B cell (primary cell): ENCODE measurements at regions not wholly inside any gene's neighbourhood (a gene's known extent, or its start where the extent isn't known, plus 50 kb on each side); places are given as distances from the start of the nearest gene placed in this dataset.

Source experiments
- ATAC-seq: fragments of 200-7000 bp; cut with Tn5 transposase; one replicate; pipeline ENCODE4 v1.10.0; 2021; ENCODE audit warnings: low read depth, mild to moderate bottlenecking, moderate number of reproducible peaks, moderate library complexity
- CTCF ChIA-PET: fragments of 350-600 bp; sonication (Branson Sonifier 250); formaldehyde crosslinking; loops from one replicate; lab custom pipeline; 2021; ENCODE audit warnings: antibody characterized with exemption, inconsistent platforms; lab: Charles Lee
- POLR2A ChIA-PET: fragments of 350-600 bp; sonication (Branson Sonifier 250); formaldehyde crosslinking; loops from one replicate; lab custom pipeline; 2021; ENCODE audit warnings: antibody characterized with exemption; lab: Charles Lee
- DNase-seq: peaks from one replicate; pipeline ENCODE4 v3.0.0; 2013
- H2AFZ ChIP-seq: 2 replicates; pipeline ENCODE4 v1.6.1; 2012; ENCODE audit warnings: mild to moderate bottlenecking, low read depth, low read length; ENCODE audit not compliant: insufficient read depth, poor library complexity, severe bottlenecking
- H3K27ac ChIP-seq, 2 donors: 1 replicate in 1 of 2; 2 replicates in 1 of 2; pipeline ENCODE4 v1.5.1; 2012 to 2013; ENCODE audit warnings: low read length in 2 of 2, mild to moderate bottlenecking in 2 of 2, moderate library complexity in 1 of 2
- H3K27me3 ChIP-seq, 4 experiments: fragments of 200-600 bp in 1 of 4; sonication (generic) in 1 of 4; replicated peaks in 1 of 4; 1 replicate in 2 of 4; 2 replicates in 2 of 4; pipeline versions ENCODE4 v1.6.1 to v1.7.0; 2013 to 2016; ENCODE audit warnings: low read length in 3 of 4, mild to moderate bottlenecking in 2 of 4, mixed read lengths in 1 of 4, moderate library complexity in 1 of 4; ENCODE audit not compliant: insufficient read depth in 4 of 4, control insufficient read depth in 3 of 4; ENCODE audit errors: control extremely low read depth in 1 of 4
- H3K36me3 ChIP-seq, 2 experiments: replicated peaks in 1 of 2; 1 replicate in 1 of 2; 2 replicates in 1 of 2; pipeline versions ENCODE4 v1.6.1 to v1.7.1; 2013; ENCODE audit warnings: low read length in 1 of 2; ENCODE audit not compliant: insufficient read depth in 2 of 2, control insufficient read depth in 1 of 2; ENCODE audit errors: control extremely low read depth in 1 of 2, extremely low read depth in 1 of 2
- H3K4me1 ChIP-seq, 2 donors: fragments of 200-600 bp in 1 of 2; sonication (generic) in 1 of 2; 1 replicate in 1 of 2; 2 replicates in 1 of 2; pipeline versions ENCODE4 v1.5.1 to v1.6.1; 2013 to 2017; ENCODE audit warnings: low read length in 2 of 2; ENCODE audit not compliant: control insufficient read depth in 2 of 2, insufficient read depth in 2 of 2
- H3K4me2 ChIP-seq: replicated peaks from 2 replicates; pipeline ENCODE3; 2012; ENCODE audit warnings: mild to moderate bottlenecking, low read depth, low read length; ENCODE audit not compliant: poor library complexity, severe bottlenecking
- H3K4me3 ChIP-seq, 5 experiments: fragments of 200-600 bp in 1 of 5; sonication (generic) in 1 of 5; 1 replicate in 3 of 5; 2 replicates in 2 of 5; pipeline versions ENCODE4 v1.5.1 to v1.7.0; 2011 to 2016; ENCODE audit warnings: low read length in 4 of 5, mild to moderate bottlenecking in 4 of 5, low read depth in 2 of 5, control low read depth in 1 of 5, moderate library complexity in 1 of 5; ENCODE audit not compliant: insufficient read depth in 1 of 5; ENCODE audit errors: control extremely low read depth in 1 of 5, extremely low read depth in 1 of 5
- H3K79me2 ChIP-seq: fragments of 200-600 bp; sonication (generic); one replicate; pipeline ENCODE4 v1.6.0; 2016; ENCODE audit warnings: low read length; ENCODE audit not compliant: control insufficient read depth, insufficient read depth
- H3K9ac ChIP-seq: fragments of 200-600 bp; sonication (generic); 2 replicates; pipeline ENCODE4 v1.6.1; 2017; ENCODE audit warnings: mild to moderate bottlenecking, low read length, moderate library complexity
- H3K9me3 ChIP-seq, 3 donors: one replicate each; pipeline versions ENCODE4 v1.6.1 to v1.7.1; 2013; ENCODE audit warnings: low read length in 2 of 3; ENCODE audit not compliant: control insufficient read depth in 2 of 3, insufficient read depth in 1 of 3; ENCODE audit errors: control extremely low read depth in 1 of 3
- H4K20me1 ChIP-seq: 2 replicates; pipeline ENCODE4 v1.6.0; 2012; ENCODE audit warnings: mild to moderate bottlenecking, low read length; ENCODE audit not compliant: insufficient read depth, control insufficient read depth, poor library complexity, severe bottlenecking
- H3K27ac Mint-ChIP-seq: one replicate; pipeline ENCODE4 v1.8.0; 2021; ENCODE audit warnings: mixed read lengths
- H3K27me3 Mint-ChIP-seq: one replicate; pipeline ENCODE4 v1.8.0; 2021; ENCODE audit warnings: mixed read lengths
- H3K4me1 Mint-ChIP-seq: one replicate; pipeline ENCODE4 v1.8.0; 2021; ENCODE audit warnings: mixed read lengths
- H3K4me3 Mint-ChIP-seq: one replicate; pipeline ENCODE4 v1.8.0; 2021; ENCODE audit warnings: mixed read lengths
- H3K9me3 Mint-ChIP-seq: one replicate; pipeline ENCODE4 v1.8.0; 2022; ENCODE audit warnings: mixed read lengths; ENCODE audit not compliant: insufficient read depth
- EZH2 ChIP-seq: IDR thresholded peaks from 2 replicates; pipeline ENCODE4 v1.6.1; 2012; ENCODE audit warnings: borderline replicate concordance, low read depth, mild to moderate bottlenecking, moderate library complexity, low read length; ENCODE audit not compliant: insufficient read depth, poor library complexity, severe bottlenecking
- WGBS: methylation state at CpG from one replicate; pipeline ENCODE4 v1.1.5; 2013; ENCODE audit warnings: missing lambda C conversion rate; ENCODE audit not compliant: insufficient coverage; 5-methylcytosine and 5-hydroxymethylcytosine counted together
- intact Hi-C: fragments of 100-400 bp; cut with micrococcal nuclease; formaldehyde crosslinking; loops from one replicate; pipeline ENCODE4 v1.10.0; 2022
- TF ChIP-seq, protein P1 (sequence below): fragments of 200-600 bp; IDR thresholded peaks from one replicate; pipeline ENCODE4 v1.8.0; 2022; ENCODE audit warnings: antibody characterized with exemption, mild to moderate bottlenecking

DNA sequence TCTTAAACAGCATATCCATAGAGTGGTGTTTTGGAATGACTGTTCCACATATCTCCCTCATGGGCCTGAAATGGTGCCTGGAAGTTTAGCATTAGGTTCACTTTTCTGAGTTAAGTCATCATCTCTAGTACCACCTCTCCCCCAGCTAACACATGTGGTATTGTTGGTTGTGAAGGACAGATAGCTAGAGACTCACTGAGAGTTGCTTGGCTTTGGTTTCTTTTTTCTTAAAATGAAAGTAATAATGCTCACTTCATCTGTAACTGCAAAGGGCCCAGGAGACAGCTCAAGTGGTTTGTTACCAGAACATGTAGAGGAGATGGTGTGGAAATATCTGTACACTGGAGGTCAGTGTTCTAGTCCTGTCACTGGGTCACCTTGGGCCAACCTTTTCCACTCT is 90.9 kb downstream of the EFNB1 start:
- Mint-ChIP-seq H3K4me3 (no peak overlapping the region), H3K9me3 (no peaks in the 10 kb centered on the region), H3K27ac (no peak overlapping the region), H3K4me1 (no peaks in the 10 kb centered on the region), H3K27me3 (peaks cover 3% of the 10 kb centered on the region)
- no peak overlapping the region for H3K9ac ChIP-seq
- TF ChIP-seq, protein P1, sequence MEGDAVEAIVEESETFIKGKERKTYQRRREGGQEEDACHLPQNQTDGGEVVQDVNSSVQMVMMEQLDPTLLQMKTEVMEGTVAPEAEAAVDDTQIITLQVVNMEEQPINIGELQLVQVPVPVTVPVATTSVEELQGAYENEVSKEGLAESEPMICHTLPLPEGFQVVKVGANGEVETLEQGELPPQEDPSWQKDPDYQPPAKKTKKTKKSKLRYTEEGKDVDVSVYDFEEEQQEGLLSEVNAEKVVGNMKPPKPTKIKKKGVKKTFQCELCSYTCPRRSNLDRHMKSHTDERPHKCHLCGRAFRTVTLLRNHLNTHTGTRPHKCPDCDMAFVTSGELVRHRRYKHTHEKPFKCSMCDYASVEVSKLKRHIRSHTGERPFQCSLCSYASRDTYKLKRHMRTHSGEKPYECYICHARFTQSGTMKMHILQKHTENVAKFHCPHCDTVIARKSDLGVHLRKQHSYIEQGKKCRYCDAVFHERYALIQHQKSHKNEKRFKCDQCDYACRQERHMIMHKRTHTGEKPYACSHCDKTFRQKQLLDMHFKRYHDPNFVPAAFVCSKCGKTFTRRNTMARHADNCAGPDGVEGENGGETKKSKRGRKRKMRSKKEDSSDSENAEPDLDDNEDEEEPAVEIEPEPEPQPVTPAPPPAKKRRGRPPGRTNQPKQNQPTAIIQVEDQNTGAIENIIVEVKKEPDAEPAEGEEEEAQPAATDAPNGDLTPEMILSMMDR: no peak
- TF ChIP-seq EZH2: no peak
- no peaks in the 10 kb centered on the region for H3K79me2 ChIP-seq
- H3K4me3 ChIP-seq: no peak overlapping the region
- POLR2A ChIA-PET: no interaction called here
- no peaks in the 10 kb centered on the region for H3K4me1 ChIP-seq
- no peaks in the 10 kb centered on the region for H3K9me3 ChIP-seq
- DNase-seq: no peak
- no peaks in the 10 kb centered on the region for H3K27me3 ChIP-seq
- no peaks in the 10 kb centered on the region for H4K20me1 ChIP-seq
- ATAC-seq: no peak
- H3K27ac ChIP-seq: no peak overlapping the region
- CTCF ChIA-PET: no interaction called here
- no peaks in the 10 kb centered on the region for H3K36me3 ChIP-seq
- no peak overlapping the region for H2AFZ ChIP-seq
- intact Hi-C loops: no loop called here
- H3K4me2 ChIP-seq: no peak overlapping the region

DNA sequence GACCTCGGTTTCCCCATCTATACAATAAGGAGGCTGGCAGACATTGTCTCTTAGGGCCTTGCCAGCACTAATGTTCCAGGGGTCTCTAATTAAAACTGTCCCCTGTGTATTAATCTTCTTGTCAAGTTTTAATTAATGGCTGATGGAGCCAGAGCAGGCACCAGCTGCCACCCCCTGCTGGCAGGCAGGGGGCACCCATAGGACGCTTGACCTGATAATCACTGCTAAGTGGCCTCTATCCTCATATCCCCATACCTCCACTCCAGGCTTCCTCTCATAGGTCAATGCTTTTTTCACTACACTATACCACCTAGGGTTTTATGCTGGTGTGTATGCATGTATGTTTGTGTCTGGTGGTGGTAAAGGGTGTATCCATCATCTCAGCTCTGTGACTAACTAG is 89.4 kb downstream of the EFNB1 start:
- Histone ChIP-seq H3K27ac (no peak overlapping the region), H3K4me2 (no peak overlapping the region), H3K9ac (no peak overlapping the region), H4K20me1 (no peaks in the 10 kb centered on the region), H3K9me3 (no peaks in the 10 kb centered on the region), H2AFZ (no peak overlapping the region), H3K27me3 (no peaks in the 10 kb centered on the region), H3K79me2 (no peaks in the 10 kb centered on the region), H3K4me3 (no peak overlapping the region), H3K36me3 (no peaks in the 10 kb centered on the region), H3K4me1 (no peaks in the 10 kb centered on the region)
- peaks cover 3% of the 10 kb centered on the region for H3K27me3 Mint-ChIP-seq
- TF ChIP-seq, protein P1: no peak
- no peak for TF ChIP-seq EZH2
- no peaks in the 10 kb centered on the region for H3K9me3 Mint-ChIP-seq
- ChIA-PET POLR2A (no interaction called here), CTCF (no interaction called here)
- ATAC-seq (no peak), DNase-seq (no peak)
- no peaks in the 10 kb centered on the region for H3K4me1 Mint-ChIP-seq
- H3K4me3 Mint-ChIP-seq: no peak overlapping the region
- no peak overlapping the region for H3K27ac Mint-ChIP-seq
- intact Hi-C loops: no loop called here
- no CpG with 5 or more reads among the region's 2 CpGs for WGBS
